Astrocyte (in vitro differentiated cells and primary cell): ENCODE measurements at regions not wholly inside any gene's neighbourhood (a gene's known extent, or its start where the extent isn't known, plus 50 kb on each side); places are given as distances from the start of the nearest gene placed in this dataset.

Experiments used
- DNase-seq: peaks from one replicate; pipeline ENCODE4 v3.0.0-alpha.2; 2010; ENCODE audit warnings: low read depth
- FAIRE-seq: peaks from 2 replicates; lab custom pipeline; 2011; peaks lifted over from hg19 to GRCh38; lab: Jason Lieb, UNC
- H2AFZ ChIP-seq: 2 replicates; pipeline ENCODE4 v1.6.0; 2012; ENCODE audit warnings: low read depth, low read length, inconsistent platforms
- H3K27ac ChIP-seq: 2 replicates; pipeline ENCODE4 v1.5.1; 2011; ENCODE audit warnings: low read depth, low read length, inconsistent platforms
- H3K27me3 ChIP-seq: 2 replicates; pipeline ENCODE4 v1.6.0; 2011; ENCODE audit warnings: low read length, inconsistent platforms; ENCODE audit not compliant: insufficient read depth
- H3K36me3 ChIP-seq: 2 replicates; pipeline ENCODE4 v1.5.1; 2011; ENCODE audit warnings: low read length, inconsistent platforms; ENCODE audit not compliant: insufficient read depth
- H3K4me1 ChIP-seq: 2 replicates; pipeline ENCODE4 v1.5.1; 2011; ENCODE audit warnings: low read length, inconsistent platforms; ENCODE audit not compliant: insufficient read depth
- H3K4me2 ChIP-seq: 2 replicates; pipeline ENCODE4 v1.6.0; 2012; ENCODE audit warnings: low read length, inconsistent platforms
- H3K4me3 ChIP-seq: 2 replicates; pipeline ENCODE4 v1.5.1; 2011; ENCODE audit warnings: low read depth, mild to moderate bottlenecking, low read length, inconsistent platforms; ENCODE audit not compliant: insufficient read depth
- H3K79me2 ChIP-seq: 2 replicates; pipeline ENCODE4 v1.6.0; 2012; ENCODE audit warnings: mild to moderate bottlenecking, low read length, inconsistent platforms; ENCODE audit not compliant: insufficient read depth
- H3K9ac ChIP-seq: 2 replicates; pipeline ENCODE4 v1.6.0; 2012; ENCODE audit warnings: mild to moderate bottlenecking, low read length, inconsistent platforms
- H3K9me3 ChIP-seq: 2 replicates; pipeline ENCODE4 v1.5.1; 2012; ENCODE audit warnings: low read depth, mild to moderate bottlenecking, low read length, inconsistent platforms; ENCODE audit not compliant: insufficient read depth
- H4K20me1 ChIP-seq: 2 replicates; pipeline ENCODE4 v1.6.0; 2012; ENCODE audit warnings: low read length, inconsistent platforms; ENCODE audit not compliant: insufficient read depth
- H3K27ac Mint-ChIP-seq: one replicate; pipeline ENCODE4 v1.8.0; 2021; ENCODE audit warnings: mild to moderate bottlenecking, mixed read lengths; ENCODE audit not compliant: unreplicated experiment
- H3K27me3 Mint-ChIP-seq: one replicate; pipeline ENCODE4 v1.8.0; 2021; ENCODE audit warnings: low read depth, mixed read lengths; ENCODE audit not compliant: unreplicated experiment
- H3K36me3 Mint-ChIP-seq: one replicate; pipeline ENCODE4 v1.8.0; 2021; ENCODE audit warnings: low read depth, mixed read lengths; ENCODE audit not compliant: unreplicated experiment
- H3K4me1 Mint-ChIP-seq: one replicate; pipeline ENCODE4 v1.8.0; 2021; ENCODE audit warnings: low read depth, mixed read lengths; ENCODE audit not compliant: unreplicated experiment
- H3K4me3 Mint-ChIP-seq: one replicate; pipeline ENCODE4 v1.8.0; 2021; ENCODE audit warnings: mild to moderate bottlenecking, moderate library complexity, mixed read lengths; ENCODE audit not compliant: unreplicated experiment
- H3K9me3 Mint-ChIP-seq: one replicate; pipeline ENCODE4 v1.8.0; 2021; ENCODE audit warnings: mild to moderate bottlenecking, mixed read lengths; ENCODE audit not compliant: unreplicated experiment
- CTCF ChIP-seq: IDR thresholded peaks from 2 replicates; pipeline ENCODE4 v1.5.1; 2011; ENCODE audit warnings: low read depth, mild to moderate bottlenecking, inconsistent platforms, low read length, moderate library complexity; ENCODE audit not compliant: insufficient read depth
- EZH2 ChIP-seq: IDR thresholded peaks from 2 replicates; pipeline ENCODE4 v1.6.1; 2012; ENCODE audit warnings: mild to moderate bottlenecking, low read length, inconsistent platforms; ENCODE audit not compliant: insufficient read depth

- no peaks in the 10 kb centered on the region for H4K20me1 ChIP-seq
- Mint-ChIP-seq H3K27me3 (no peaks in the 10 kb centered on the region), H3K9me3 (peaks cover 2% of the 10 kb centered on the region), H3K36me3 (no peaks in the 10 kb centered on the region), H3K4me1 (peaks cover 3% of the 10 kb centered on the region), H3K4me3 (no peak overlapping the region), H3K27ac (no peak overlapping the region)
- H3K4me2 ChIP-seq, result no peak overlapping the region
- no peak overlapping the region for H2AFZ ChIP-seq
- FAIRE-seq (peak; percentile 85), DNase-seq (peak; percentile 34)
- no peaks in the 10 kb centered on the region for H3K27me3 ChIP-seq
- no peak overlapping the region for H3K9ac ChIP-seq
- no peaks in the 10 kb centered on the region for H3K4me1 ChIP-seq
- H3K27ac ChIP-seq, result no peak overlapping the region
- TF ChIP-seq CTCF, result no peak
- TF ChIP-seq EZH2, result no peak
- no peaks in the 10 kb centered on the region for H3K36me3 ChIP-seq
- H3K4me3 ChIP-seq, result no peak overlapping the region
- H3K9me3 ChIP-seq, result no peaks in the 10 kb centered on the region
- no peaks in the 10 kb centered on the region for H3K79me2 ChIP-seq
These were observed 284.7 kb downstream of the ZNF674 start for GRCh38 chrX:46260499-46260898.

DNA sequence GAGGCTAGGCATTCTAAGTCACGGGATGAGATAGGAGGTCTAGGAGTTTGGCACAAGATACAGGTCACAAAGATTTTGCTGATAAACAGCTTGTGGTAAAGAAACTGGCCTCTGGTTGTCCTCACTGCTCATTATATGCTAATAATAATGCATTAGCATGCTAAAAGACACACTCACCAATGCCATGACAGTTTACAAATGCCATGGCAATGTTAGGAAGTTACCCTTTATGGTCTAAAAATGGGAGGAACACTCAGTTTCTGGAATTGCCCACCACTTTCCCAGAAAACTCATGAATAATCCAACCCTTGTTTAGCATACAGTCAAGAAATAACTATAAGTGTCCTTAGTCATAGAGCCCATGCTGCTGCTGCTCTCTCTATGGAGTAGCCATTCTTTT, 286.9 kb downstream of the ZNF674 start:
- Histone ChIP-seq H3K4me2 (no peak overlapping the region), H4K20me1 (no peaks in the 10 kb centered on the region), H3K27ac (no peak overlapping the region), H3K9ac (no peak overlapping the region), H3K36me3 (no peaks in the 10 kb centered on the region), H3K27me3 (no peaks in the 10 kb centered on the region), H3K4me3 (no peak overlapping the region), H3K79me2 (no peaks in the 10 kb centered on the region), H3K4me1 (no peaks in the 10 kb centered on the region), H3K9me3 (no peaks in the 10 kb centered on the region), H2AFZ (no peak overlapping the region)
- H3K9me3 Mint-ChIP-seq, result peaks cover 4% of the 10 kb centered on the region
- TF ChIP-seq EZH2 (no peak), CTCF (no peak)
- FAIRE-seq, result peak; percentile 43
- H3K4me3 Mint-ChIP-seq, result no peak overlapping the region
- DNase-seq, result no peak
- H3K4me1 Mint-ChIP-seq, result peaks cover 12% of the 10 kb centered on the region
- no peaks in the 10 kb centered on the region for H3K27me3 Mint-ChIP-seq
- H3K27ac Mint-ChIP-seq, result no peak overlapping the region
- H3K36me3 Mint-ChIP-seq, result no peaks in the 10 kb centered on the region

GRCh38 chrX:46257451-46257879, 287.8 kb downstream of the ZNF674 start:
- H3K9me3 Mint-ChIP-seq, result peaks cover 4% of the 10 kb centered on the region
- H3K4me3 ChIP-seq, result no peak overlapping the region

More at GRCh38 chrX:46257451-46257879, 287.8 kb downstream of the ZNF674 start:
- no peaks in the 10 kb centered on the region for H3K79me2 ChIP-seq
- Mint-ChIP-seq H3K4me1 (peaks cover 12% of the 10 kb centered on the region), H3K27me3 (no peaks in the 10 kb centered on the region), H3K4me3 (no peak overlapping the region), H3K36me3 (no peaks in the 10 kb centered on the region), H3K27ac (no peak overlapping the region)
- FAIRE-seq (no peak), DNase-seq (no peak)
- no peaks in the 10 kb centered on the region for H4K20me1 ChIP-seq
- no peak overlapping the region for H3K27ac ChIP-seq
- no peak overlapping the region for H2AFZ ChIP-seq
- H3K9ac ChIP-seq, result no peak overlapping the region
- TF ChIP-seq EZH2 (no peak), CTCF (no peak)
- no peaks in the 10 kb centered on the region for H3K9me3 ChIP-seq
- H3K36me3 ChIP-seq, result no peaks in the 10 kb centered on the region
- H3K27me3 ChIP-seq, result no peaks in the 10 kb centered on the region
- H3K4me1 ChIP-seq, result no peaks in the 10 kb centered on the region
- H3K4me2 ChIP-seq, result no peak overlapping the region
